NCI-H226 (cell line): ENCODE measurements at regions not wholly inside any gene's neighbourhood (a gene's known extent, or its start where the extent isn't known, plus 50 kb on each side); places are given as distances from the start of the nearest gene placed in this dataset.

Experiments
- DNase-seq: peaks from one replicate; pipeline ENCODE4 v3.0.0-alpha.2; 2015

- DNase-seq = no peak
Observed at GRCh38 chr2:150417278-150417677, 70.2 kb downstream of the RND3 start.

GRCh38 chr2:150415022-150415421 lies 72.4 kb downstream of the RND3 start:
- DNase-seq = no peak

DNA sequence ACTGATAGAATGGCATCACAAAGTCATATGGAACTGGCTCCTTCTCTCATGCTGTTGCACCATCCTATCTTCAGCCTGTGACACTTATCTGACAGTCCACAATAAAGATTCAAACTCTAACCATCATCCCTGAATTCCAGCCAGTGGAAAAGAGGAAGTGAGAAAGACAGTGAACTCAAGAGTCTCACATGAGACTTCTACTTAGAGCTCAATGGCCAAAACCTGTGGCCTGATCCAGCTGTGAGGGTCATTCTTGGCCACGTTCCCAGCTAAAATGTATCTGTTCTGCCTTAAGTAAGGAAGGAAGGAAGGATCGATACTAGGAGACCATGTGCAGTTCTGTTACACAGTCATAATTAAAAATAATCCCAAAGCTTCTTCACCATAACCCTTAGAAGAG lies 73.6 kb downstream of the RND3 start:
- no peak for DNase-seq

- DNase-seq = no peak
Observed at GRCh38 chr2:150413366-150413765, 74.1 kb downstream of the RND3 start.

DNA sequence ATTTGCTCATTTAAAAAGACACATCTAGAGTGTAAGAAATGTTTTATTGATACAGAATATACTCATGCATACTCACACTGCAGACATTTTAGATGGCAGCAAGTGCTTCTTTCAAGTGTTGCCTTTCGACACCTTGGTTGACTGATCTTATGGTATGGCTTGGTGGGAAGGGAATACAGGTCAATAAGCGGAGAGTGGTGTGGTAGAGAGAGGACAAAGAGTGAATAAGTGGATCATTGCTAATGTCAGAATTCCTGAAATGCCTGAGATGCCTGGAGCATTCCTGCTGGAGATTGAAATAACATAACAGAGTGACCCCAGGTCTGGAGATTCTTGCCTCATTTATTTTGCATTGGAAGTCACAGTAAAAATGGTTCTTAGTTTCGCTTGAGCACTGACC lies 76.7 kb downstream of the RND3 start:
- DNase-seq = peak; percentile 70

GRCh38 chr2:150409196-150409595 lies 78.3 kb downstream of the RND3 start:
- no peak for DNase-seq

- DNase-seq = no peak
Observed at GRCh38 chr2:150404147-150404546, 83.3 kb downstream of the RND3 start.

DNA sequence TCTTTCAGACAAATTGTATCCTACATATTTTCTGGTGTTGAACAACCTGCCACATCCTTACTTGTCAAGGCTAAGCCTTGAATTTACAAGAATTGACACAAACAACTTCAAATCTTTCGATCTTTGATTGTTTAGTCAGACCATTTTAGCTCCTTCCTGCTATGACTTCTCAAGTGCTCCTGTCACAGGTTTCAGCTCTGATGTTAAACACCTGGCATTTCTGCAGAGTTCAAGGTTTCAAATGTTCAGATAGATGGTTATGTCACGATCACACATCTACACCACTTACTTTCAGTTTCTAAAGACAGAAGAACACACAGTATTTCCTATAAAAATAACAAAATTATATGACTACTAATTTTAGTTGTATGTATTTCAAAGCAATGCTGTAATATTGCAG lies 84.0 kb downstream of the RND3 start:
- no peak for DNase-seq

DNA sequence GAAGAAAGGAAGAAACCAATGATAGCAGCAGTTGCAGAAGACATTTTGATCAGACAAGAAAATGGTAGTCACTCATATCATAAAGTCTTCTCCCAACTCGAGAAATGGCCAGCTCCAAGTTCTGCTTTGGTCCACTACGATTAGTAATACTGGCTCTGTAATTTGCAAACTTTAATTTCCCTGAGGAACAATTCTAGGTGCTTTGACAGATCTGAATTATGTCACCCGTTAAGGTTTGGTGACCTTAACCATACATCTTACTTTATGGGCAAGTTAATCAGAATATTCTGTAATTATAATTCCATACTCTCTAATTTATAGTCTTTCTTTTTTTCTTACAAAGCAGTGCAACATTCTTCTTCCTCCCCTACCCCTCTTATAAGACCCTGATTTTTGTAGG lies 84.5 kb downstream of the RND3 start:
- no peak for DNase-seq

DNA sequence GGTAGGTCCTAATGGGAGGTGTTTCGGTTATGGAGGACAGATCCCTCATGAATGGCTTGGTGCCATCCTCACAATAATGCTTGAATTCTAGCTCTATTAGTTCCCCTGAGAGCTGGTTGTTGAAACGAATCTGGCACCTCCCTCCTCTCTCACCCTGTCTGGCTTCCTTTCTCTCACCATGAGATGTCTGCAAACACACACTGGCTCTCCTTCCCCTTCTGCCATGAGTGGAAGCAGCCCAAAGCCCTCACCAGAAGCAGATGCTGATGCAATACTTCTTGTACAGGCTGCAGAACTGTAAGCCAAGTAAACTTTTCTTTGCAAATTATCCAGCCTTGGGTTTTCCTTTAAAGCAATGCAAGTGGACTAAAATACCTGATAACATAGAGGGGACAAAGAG lies 86.6 kb downstream of the RND3 start:
- no peak for DNase-seq

GRCh38 chr2:150392614-150393013 lies 94.9 kb downstream of the RND3 start:
- DNase-seq = no peak

- DNase-seq = no peak
Observed at GRCh38 chr2:150391779-150392178, 95.7 kb downstream of the RND3 start.

- DNase-seq = peak; percentile 83
Observed at GRCh38 chr2:150389447-150389846, 98.0 kb downstream of the RND3 start.

- DNase-seq = peak; percentile 75
Observed at GRCh38 chr2:150388289-150388625, 99.2 kb downstream of the RND3 start.

DNA sequence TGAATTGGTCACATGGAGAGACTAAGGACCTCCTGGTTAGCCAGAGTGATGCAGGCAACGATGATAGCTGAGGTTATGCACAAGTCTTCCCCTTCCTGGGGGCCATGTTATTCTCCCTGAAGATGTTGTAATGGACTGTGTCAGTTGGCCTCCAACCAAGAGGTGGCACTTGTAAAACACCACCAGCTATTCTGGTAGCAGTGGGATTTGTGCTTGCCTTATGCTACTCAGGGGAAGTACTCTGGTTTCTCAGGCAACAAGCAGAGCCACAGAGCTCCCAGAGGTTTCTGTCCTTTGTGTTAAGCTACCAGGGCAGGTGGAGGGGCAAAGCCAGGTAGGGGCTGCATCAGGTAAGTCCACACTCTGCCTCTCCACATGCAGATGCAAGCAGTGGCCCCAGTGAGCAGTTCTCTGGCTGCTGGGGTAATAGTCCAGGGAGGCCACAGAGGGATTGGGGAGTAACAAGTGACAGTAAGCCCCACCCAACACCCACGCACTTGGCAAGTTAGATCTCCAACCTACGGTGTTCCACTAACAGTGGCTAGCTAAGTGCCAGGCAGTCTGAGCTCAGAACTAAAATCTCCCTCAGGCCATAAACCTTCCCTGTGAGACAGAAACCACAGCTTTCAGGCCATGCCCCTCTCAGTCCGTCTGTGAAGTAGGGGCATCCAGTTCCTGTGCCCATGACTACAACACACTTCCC lies 99.7 kb downstream of the RND3 start:
- DNase-seq = peak; percentile 60

DNA sequence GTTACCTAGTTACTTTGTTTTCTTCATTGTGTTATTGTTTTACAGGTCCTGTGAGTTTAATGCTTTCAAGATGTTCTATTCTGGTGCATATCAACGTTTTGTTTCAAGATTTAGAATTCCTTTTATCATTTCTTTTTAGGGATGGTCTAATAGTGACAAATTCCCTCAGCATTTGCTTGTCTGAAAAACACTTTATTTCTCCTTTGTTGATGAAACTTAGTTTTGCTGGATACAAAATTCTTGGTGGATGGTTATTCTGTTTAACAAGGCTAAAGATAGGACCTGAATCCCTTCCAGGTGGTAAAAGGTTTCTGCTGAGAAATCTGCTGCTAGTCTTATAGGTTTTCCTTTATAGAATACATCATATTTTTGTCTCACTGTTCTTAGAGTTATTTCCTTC lies 102.3 kb downstream of the RND3 start:
- no peak for DNase-seq

GRCh38 chr2:150383587-150383986 lies 103.9 kb downstream of the RND3 start:
- DNase-seq = no peak

DNA sequence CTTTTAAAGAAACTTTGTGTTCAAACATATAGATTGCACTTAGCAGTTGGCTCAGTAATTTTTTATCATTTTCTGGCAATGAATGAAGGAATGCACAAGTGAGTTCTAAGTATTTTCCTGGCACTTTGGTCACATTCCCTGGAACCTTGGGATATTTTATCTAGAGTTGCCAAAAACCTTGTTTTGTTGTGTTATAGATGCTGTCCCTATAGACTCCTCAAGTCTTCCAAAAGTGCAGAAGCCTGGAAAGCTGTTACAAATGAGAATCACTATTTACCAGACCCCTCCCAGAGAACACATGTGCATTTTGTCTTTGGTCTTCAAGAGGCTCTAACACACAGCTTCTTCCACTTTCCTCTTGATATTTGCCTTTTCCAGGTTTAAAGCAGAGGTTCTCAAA lies 108.3 kb downstream of the RND3 start:
- DNase-seq = no peak

DNA sequence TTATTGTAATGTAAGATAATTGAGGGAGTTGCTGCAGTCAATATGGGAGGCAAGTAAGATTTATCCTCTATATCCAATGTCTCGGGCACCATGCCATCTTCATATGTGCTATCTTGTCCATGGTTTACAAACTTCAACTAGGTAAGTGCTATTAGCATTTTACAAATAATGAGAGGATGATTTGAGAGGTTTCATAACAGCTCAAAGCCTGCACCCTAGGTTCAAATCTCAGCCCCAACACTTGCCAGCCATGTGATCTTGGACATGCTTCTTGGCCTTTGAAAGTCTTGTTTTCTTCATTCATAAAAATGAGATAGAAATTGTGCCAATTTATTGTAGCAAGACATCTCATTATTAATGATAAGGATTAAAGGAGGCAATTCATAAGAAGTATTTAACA lies 108.8 kb downstream of the RND3 start:
- no peak for DNase-seq

DNA sequence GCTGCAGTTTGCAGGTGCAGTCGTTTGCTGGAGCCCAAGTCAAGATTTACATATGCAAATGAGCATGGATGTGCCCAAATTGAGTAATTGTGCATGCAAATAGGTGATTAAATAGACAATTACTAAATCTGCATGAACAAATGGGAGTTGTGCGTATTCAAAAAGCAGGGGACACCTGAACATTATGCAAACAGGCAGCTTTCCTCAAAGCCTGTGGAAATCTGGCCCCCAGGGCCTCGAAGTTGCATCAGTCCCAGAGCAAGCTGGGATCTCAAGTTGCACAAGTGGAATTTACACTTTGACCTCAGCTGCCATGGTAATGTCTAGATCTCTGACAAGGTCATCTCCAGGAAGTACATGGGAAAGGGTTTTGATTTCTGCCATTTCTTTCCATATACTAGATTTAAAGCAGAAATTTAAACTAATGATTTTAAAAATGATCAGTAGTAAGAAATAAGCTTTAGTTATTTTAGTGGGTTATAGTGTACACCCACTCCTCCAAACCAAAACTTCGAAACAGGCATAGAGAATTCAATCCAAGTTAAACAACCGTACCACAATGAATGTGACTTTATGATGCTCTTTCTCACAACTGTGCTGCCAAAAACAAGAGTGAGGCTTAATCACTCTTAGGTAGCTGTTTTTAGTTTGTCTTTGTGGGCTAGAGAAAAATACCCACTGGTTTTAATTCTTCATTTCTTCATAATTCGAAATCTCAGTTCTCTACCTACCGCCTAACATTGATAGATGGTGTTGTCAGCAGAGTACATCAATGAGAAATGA lies 110.7 kb downstream of the RND3 start:
- DNase-seq = peak; percentile 56

DNA sequence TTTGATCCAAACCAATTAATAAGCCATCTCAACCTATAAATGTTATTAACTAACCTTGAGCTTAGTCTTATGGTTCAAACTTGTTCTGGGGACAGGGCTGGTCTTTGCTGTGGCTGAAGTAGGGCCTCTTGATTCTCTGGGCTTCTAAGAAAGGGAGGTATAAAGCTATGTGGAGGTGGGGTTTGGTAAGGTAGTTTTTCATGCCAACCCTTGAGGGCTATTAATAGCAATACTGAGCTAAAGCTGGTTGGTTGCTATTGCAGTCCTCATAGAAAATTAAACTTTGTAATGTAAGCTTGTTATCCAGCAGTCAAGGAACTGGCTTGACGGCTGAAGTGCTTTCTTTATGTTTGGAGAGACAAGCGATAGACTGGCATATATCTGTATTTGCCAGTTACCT lies 112.1 kb downstream of the RND3 start:
- no peak for DNase-seq

- no peak for DNase-seq
Observed at GRCh38 chr2:150374492-150374891, 113.0 kb downstream of the RND3 start.

DNA sequence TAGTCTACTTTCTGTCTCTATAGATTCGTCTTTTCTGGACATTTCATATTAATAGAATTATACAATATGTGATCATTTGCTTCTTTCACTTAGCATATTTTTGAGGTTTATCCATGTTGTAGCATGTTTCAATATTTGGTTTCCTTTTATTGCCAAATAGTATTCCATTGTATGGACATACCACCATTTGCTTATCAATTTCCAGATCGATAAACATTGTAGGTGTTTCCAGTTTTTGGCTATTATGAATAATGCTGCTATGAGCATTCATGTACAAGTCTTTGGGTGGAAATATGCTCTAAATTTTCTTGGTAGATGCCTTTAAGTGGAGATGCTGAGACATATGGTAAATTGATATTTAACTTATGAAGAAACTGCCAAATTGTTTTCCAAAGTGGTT lies 114.1 kb downstream of the RND3 start:
- no peak for DNase-seq

DNA sequence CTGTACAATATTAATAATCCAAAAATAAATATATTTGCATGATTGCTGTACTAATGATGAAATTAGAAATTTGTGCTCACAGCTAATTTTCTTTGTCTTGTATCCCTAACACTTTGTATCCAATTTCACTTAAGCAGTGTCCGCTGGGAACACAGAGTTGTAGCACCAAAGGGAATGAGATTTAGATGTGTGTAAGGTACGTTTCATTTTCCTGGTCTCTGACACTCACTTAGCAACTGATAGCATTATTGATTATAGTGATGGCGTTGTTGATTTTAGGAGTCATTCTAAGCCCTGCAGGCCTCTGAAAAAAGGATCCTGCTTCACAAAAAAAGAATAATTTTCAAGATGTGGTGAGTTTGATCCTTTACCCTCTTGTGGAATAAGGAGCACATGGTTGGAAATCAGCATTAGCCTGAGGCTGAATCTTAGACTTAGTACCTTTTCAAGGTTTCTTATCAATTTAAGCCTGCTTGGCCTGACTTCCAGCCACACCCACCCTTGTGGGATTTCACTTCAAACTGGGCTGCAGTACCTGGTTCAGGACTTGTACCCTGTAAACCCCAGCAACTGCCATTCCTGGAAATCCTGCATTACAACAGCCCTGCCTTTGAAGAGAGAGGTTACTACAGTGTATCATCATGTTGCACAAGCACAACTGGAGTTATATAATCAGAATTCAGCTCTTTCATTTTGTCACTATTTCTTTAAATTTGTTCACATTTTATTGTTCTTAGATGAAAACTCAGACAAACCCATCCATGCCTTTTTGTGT lies 116.2 kb downstream of the RND3 start:
- peak; percentile 55 for DNase-seq
